ENCODE measurements at regions not wholly inside any gene's neighbourhood (a gene's known extent, or its start where the extent isn't known, plus 50 kb on each side); places are given as distances from the start of the nearest gene placed in this dataset.
"Not testable (repeated sequence)": the region's sequence is repeated elsewhere in the genome, so short reads cannot be mapped to it uniquely, and the experiment has no call there.

GRCh38 chr4:118504927-118505326 lies 152.1 kb upstream of the PRSS12 start:
- not testable (repeated sequence) for DNase-seq

- DNase-seq, result not testable (repeated sequence)
These were observed 152.7 kb upstream of the PRSS12 start for GRCh38 chr4:118505491-118505890.

- DNase-seq, result not testable (repeated sequence)
These were observed 160.1 kb upstream of the PRSS12 start for GRCh38 chr4:118512870-118513269.

- DNase-seq, result not testable (repeated sequence)
These were observed 161.5 kb upstream of the PRSS12 start for GRCh38 chr4:118514332-118514731.

- not testable (repeated sequence) for DNase-seq
These were observed 163.3 kb upstream of the PRSS12 start for GRCh38 chr4:118516107-118516506.

- DNase-seq, result not testable (repeated sequence)
These were observed 155.1 kb upstream of the METTL14 start for GRCh38 chr4:118530107-118530506.

- DNase-seq, result not testable (repeated sequence)
These were observed 153.2 kb upstream of the METTL14 start for GRCh38 chr4:118531947-118532346.

- not testable (repeated sequence) for DNase-seq
These were observed 149.4 kb upstream of the METTL14 start for GRCh38 chr4:118535788-118536187.

- DNase-seq, result not testable (repeated sequence)
These were observed 145.6 kb upstream of the METTL14 start for GRCh38 chr4:118539412-118540077.

GRCh38 chr4:118556576-118556975 lies 128.6 kb upstream of the METTL14 start:
- not testable (repeated sequence) for DNase-seq

- DNase-seq, result no peak
These were observed 127.8 kb upstream of the METTL14 start for GRCh38 chr4:118557298-118557851.

GRCh38 chr4:118558188-118558587 lies 127.0 kb upstream of the METTL14 start:
- not testable (repeated sequence) for DNase-seq

GRCh38 chr4:118561559-118561958 lies 123.6 kb upstream of the METTL14 start:
- DNase-seq, result not testable (repeated sequence)

GRCh38 chr4:118566003-118566513 lies 119.1 kb upstream of the METTL14 start:
- DNase-seq, result not testable (repeated sequence)

- not testable (repeated sequence) for DNase-seq
These were observed 112.2 kb upstream of the METTL14 start for GRCh38 chr4:118572991-118573390.

GRCh38 chr4:118574251-118574913 lies 110.8 kb upstream of the METTL14 start:
- not testable (repeated sequence) for DNase-seq

GRCh38 chr4:118575057-118575456 lies 110.1 kb upstream of the METTL14 start:
- not testable (repeated sequence) for DNase-seq

- not testable (repeated sequence) for DNase-seq
These were observed 109.5 kb upstream of the METTL14 start for GRCh38 chr4:118575726-118576125.

- DNase-seq, result not testable (repeated sequence)
These were observed 108.4 kb upstream of the METTL14 start for GRCh38 chr4:118576709-118577219.

GRCh38 chr4:118585015-118585414 lies 100.2 kb upstream of the METTL14 start:
- DNase-seq, result no peak

- DNase-seq, result no peak
These were observed 98.8 kb upstream of the METTL14 start for GRCh38 chr4:118586357-118586790.

- DNase-seq, result no peak
These were observed 97.9 kb upstream of the METTL14 start for GRCh38 chr4:118587116-118587831.

GRCh38 chr4:118587946-118588345 lies 97.2 kb upstream of the METTL14 start:
- DNase-seq, result no peak
